ENCODE measurements at regions not wholly inside any gene's neighbourhood (a gene's known extent, or its start where the extent isn't known, plus 50 kb on each side); places are given as distances from the start of the nearest gene placed in this dataset.

DNA sequence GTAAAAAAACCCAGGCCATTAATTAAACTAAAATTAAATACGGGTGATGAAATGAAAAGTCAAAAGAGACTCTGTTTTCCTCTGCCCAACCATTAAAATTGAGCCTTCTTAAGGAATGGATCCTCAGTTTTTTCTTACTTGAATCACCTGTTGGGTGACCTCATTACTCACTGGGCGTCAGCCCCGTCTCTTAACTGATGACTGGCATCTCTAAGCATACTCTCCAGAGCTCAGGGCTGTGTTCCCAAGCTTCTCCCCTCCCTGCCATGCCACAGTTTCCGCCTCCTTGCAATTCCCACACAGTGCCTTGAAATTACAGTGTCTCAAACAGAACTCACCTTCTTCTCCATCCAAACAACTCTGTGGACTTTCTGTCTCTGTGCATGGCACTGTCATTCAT lies 421.1 kb upstream of the CELF4 start:
- no peaks in the 10 kb centered on the region for H3K4me1 ChIP-seq (ENCODE audit: control insufficient read depth, insufficient read depth, low read length)
- no peaks in the 10 kb centered on the region for H3K27me3 ChIP-seq (replicated peaks; ENCODE audit: control insufficient read depth, insufficient read depth, low read length)
- DNase-seq (ENCODE audit: low read depth), result no peak
- no peak overlapping the region for H3K9ac ChIP-seq (ENCODE audit: low read length)
- no peaks in the 10 kb centered on the region for H3K9me3 ChIP-seq (ENCODE audit: control insufficient read depth, low read length)
- no peak overlapping the region for H3K4me3 ChIP-seq (ENCODE audit: low read length)
- no peaks in the 10 kb centered on the region for H3K36me3 ChIP-seq (ENCODE audit: control insufficient read depth, insufficient read depth, low read length, severe bottlenecking)

DNA sequence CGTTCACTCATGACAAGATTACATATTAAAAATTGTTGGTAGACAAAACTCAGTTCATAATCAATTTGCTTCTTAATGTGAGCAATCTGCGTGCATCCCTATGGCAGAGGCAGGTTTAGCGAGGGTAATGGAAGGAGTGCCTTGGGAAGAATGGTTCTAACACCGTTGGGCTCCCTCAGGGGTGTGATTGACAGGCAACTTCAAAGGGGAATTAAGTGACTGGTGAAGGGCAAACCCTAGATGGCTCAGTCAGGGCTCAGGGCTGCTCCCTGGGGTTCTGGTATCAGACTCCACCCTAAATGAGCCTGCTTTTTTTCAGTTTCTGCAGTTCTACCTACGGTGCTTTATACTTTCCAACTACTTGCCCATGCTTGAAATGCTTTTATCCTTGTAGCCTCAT lies 419.5 kb upstream of the CELF4 start:
- no peaks in the 10 kb centered on the region for H3K27me3 ChIP-seq (replicated peaks; ENCODE audit: control insufficient read depth, insufficient read depth, low read length)
- H3K36me3 ChIP-seq (ENCODE audit: control insufficient read depth, insufficient read depth, low read length, severe bottlenecking), result no peaks in the 10 kb centered on the region
- DNase-seq (ENCODE audit: low read depth), result no peak
- no peak overlapping the region for H3K4me3 ChIP-seq (ENCODE audit: low read length)
- no peak overlapping the region for H3K9ac ChIP-seq (ENCODE audit: low read length)
- no peaks in the 10 kb centered on the region for H3K9me3 ChIP-seq (ENCODE audit: control insufficient read depth, low read length)
- H3K4me1 ChIP-seq (ENCODE audit: control insufficient read depth, insufficient read depth, low read length), result no peaks in the 10 kb centered on the region

DNA sequence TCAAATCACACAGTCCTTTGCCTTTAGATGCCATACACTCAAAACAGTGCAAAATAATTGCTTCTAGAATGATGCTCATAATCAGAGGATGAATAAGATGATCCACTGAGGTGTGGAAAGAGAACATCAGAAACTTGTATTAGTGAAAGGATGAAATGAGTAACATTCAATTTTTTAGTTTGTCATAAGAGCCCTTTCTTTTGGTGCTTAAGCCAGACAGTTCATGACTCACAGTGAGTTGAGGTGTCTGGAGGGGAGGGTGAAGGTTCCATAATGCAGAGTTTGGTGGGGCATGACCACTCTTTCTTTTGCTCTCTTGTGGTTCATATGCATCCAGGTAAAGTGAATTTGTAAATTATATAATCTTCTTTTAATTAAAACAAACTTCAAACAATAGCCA lies 415.0 kb upstream of the CELF4 start:
- H3K36me3 ChIP-seq (ENCODE audit: control insufficient read depth, insufficient read depth, low read length, severe bottlenecking), result no peaks in the 10 kb centered on the region
- peaks cover 4% of the 10 kb centered on the region for H3K9me3 ChIP-seq (ENCODE audit: control insufficient read depth, low read length)
- H3K4me1 ChIP-seq (ENCODE audit: control insufficient read depth, insufficient read depth, low read length), result no peaks in the 10 kb centered on the region
- H3K9ac ChIP-seq (ENCODE audit: low read length), result no peak overlapping the region
- H3K4me3 ChIP-seq (ENCODE audit: low read length), result no peak overlapping the region
- no peaks in the 10 kb centered on the region for H3K27me3 ChIP-seq (replicated peaks; ENCODE audit: control insufficient read depth, insufficient read depth, low read length)
- no peak for DNase-seq (ENCODE audit: low read depth)

DNA sequence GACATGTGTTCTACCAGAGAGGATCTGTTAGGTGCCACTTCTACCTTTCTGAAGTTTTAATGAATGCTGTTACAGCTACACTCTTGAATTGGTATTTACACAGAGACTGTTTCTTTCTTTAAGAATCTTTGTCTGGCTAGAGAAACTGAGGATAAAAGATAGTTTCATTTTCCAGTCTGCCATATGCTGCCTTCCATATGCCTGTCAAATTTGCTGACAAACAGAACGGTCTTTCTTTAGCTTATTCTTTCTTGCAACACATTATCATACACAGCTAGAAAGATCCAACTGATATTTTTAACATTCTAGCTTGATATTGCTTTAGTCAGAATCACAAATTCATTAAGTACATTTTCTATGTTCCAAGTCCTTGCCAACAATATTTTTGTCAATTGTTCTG lies 409.8 kb upstream of the CELF4 start:
- Histone ChIP-seq H3K27me3 (replicated peaks; ENCODE audit: control insufficient read depth, insufficient read depth, low read length) (no peaks in the 10 kb centered on the region), H3K36me3 (ENCODE audit: control insufficient read depth, insufficient read depth, low read length, severe bottlenecking) (no peaks in the 10 kb centered on the region), H3K4me1 (ENCODE audit: control insufficient read depth, insufficient read depth, low read length) (peaks cover 3% of the 10 kb centered on the region), H3K9ac (ENCODE audit: low read length) (no peak overlapping the region), H3K4me3 (ENCODE audit: low read length) (no peak overlapping the region), H3K9me3 (ENCODE audit: control insufficient read depth, low read length) (peaks cover 6% of the 10 kb centered on the region)
- no peak for DNase-seq (ENCODE audit: low read depth)

DNA sequence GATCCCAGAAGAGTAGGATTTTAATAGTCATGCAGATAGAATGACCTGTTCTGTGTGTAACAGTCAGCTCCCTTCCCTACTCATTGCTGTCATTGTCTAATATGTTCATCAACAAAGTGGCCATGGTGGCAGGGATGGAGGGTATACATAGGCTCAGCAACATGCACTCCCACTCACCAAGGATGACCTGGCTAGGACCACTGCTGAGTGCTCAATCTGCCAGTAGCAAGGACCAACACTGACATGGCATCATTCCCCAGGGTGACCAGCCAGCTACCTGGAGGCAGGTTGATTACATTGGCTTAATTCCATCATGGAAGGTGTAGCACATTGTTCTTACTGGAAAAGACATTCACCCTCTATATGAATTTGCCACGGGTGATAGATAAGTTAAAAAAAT lies 401.7 kb upstream of the CELF4 start:
- H3K4me3 ChIP-seq (ENCODE audit: low read length), result no peak overlapping the region
- no peaks in the 10 kb centered on the region for H3K36me3 ChIP-seq (ENCODE audit: control insufficient read depth, insufficient read depth, low read length, severe bottlenecking)
- no peaks in the 10 kb centered on the region for H3K27me3 ChIP-seq (replicated peaks; ENCODE audit: control insufficient read depth, insufficient read depth, low read length)
- DNase-seq (ENCODE audit: low read depth), result no peak
- no peak overlapping the region for H3K9ac ChIP-seq (ENCODE audit: low read length)
- no peaks in the 10 kb centered on the region for H3K9me3 ChIP-seq (ENCODE audit: control insufficient read depth, low read length)
- peaks cover 3% of the 10 kb centered on the region for H3K4me1 ChIP-seq (ENCODE audit: control insufficient read depth, insufficient read depth, low read length)

DNA sequence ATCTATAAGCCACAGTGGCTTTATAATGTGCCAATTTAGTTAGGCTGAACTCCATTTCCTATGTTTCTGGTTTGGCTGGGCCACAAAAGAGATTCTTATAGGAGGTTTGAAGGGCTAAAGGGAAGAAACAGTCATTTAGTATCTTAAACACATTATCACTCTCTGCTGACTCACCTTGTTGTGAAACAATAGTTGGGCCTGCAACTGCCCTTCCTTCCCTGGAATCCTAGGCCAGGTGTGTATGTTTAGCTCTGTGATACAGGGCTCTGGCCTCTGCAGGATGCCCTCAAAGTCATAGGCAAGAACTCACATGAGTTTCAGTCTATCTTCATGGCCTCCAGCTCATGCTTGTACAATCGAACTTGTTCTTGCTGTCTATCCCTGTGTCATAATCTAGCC lies 400.0 kb upstream of the CELF4 start:
- H3K36me3 ChIP-seq (ENCODE audit: control insufficient read depth, insufficient read depth, low read length, severe bottlenecking), result no peaks in the 10 kb centered on the region
- no peak overlapping the region for H3K4me3 ChIP-seq (ENCODE audit: low read length)
- no peaks in the 10 kb centered on the region for H3K4me1 ChIP-seq (ENCODE audit: control insufficient read depth, insufficient read depth, low read length)
- H3K27me3 ChIP-seq (replicated peaks; ENCODE audit: control insufficient read depth, insufficient read depth, low read length), result no peaks in the 10 kb centered on the region
- H3K9me3 ChIP-seq (ENCODE audit: control insufficient read depth, low read length), result no peaks in the 10 kb centered on the region
- DNase-seq (ENCODE audit: low read depth), result no peak
- H3K9ac ChIP-seq (ENCODE audit: low read length), result no peak overlapping the region

DNA sequence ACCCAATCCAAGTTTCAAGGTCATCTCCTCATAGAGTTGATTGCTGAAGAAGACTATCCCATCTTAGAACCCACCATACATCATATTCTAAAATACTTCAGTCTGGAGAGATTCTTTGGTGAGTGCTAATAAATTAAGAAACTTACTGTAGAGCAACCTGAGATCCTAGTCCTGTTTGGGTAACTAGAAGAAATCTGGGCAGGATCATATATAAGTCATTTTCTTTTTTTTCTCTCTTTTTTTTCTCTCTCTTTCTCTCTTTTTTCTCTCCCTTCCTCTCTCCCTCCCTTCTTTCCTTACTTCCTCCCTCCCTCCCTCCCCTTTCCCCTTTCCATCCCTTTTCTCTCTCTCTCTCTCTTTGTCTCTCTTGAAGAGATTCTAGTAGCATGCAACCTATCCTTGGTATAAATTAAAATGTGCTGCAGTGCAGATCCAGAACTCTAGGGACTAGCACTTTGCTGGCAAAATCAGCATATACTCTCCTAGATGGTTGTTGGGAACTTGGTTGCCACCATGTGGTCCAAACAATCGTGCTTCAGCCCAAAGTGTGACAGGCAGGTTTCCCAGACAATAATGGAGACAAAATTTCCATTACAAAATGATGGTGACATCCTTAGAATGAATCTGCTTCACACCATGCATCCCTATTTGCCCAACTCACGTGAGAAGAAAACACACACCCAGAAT lies 399.4 kb upstream of the CELF4 start:
- Histone ChIP-seq H3K9ac (ENCODE audit: low read length) (no peak overlapping the region), H3K27me3 (replicated peaks; ENCODE audit: control insufficient read depth, insufficient read depth, low read length) (no peaks in the 10 kb centered on the region), H3K9me3 (ENCODE audit: control insufficient read depth, low read length) (no peaks in the 10 kb centered on the region), H3K36me3 (ENCODE audit: control insufficient read depth, insufficient read depth, low read length, severe bottlenecking) (no peaks in the 10 kb centered on the region), H3K4me3 (ENCODE audit: low read length) (no peak overlapping the region), H3K4me1 (ENCODE audit: control insufficient read depth, insufficient read depth, low read length) (no peaks in the 10 kb centered on the region)
- DNase-seq (ENCODE audit: low read depth), result no peak

DNA sequence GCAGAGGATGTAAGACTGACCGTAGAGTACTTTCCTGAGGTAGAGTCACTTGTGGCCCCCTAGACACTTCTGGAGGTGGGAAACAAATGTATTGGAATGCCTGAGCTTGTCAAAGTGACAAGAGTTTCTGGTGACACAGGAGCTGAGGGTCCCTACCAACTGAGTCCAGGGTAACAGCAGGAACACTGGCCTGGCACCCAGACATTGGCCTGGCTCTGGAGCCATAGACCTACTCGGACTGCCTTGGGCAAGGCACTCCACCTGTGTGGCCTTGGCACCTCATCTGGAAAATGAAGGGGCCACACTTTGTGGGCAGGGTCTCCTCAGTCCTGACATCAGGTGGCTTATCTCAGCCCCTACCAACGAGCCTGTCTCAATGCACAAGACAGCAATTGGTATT lies 398.2 kb upstream of the CELF4 start:
- no peak for DNase-seq (ENCODE audit: low read depth)
- Histone ChIP-seq H3K36me3 (ENCODE audit: control insufficient read depth, insufficient read depth, low read length, severe bottlenecking) (no peaks in the 10 kb centered on the region), H3K4me1 (ENCODE audit: control insufficient read depth, insufficient read depth, low read length) (no peaks in the 10 kb centered on the region)

DNA sequence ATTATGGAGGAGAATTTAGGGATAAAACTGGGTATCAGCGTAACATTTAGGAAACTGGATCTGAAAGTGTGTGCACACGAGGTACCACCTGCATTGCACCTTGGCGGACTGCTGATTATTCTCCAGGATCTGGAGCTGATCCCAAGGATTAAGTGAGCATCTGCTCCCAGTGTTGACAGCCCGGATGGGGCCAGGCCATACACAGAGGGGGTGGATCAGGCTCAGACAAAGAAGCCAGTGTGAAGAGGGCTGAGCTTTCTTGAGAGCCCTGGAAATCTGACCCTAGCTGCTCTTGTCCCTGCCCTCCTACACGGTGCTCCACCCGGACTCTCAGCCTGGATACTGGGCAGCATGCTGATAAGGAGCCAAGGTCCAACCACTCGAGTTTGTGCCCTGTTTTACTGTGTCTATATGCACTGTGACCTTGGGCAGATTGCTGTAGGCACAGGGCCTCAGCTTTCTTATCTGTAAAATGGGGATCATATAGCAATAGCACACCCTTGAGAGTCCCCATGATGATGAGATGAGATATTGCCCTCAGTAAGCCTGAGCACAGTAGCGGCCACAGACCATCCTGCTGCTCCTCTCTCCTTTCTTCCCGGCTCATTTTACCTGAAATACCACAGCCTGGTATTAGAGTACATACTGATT lies 396.8 kb upstream of the CELF4 start:
- H3K9me3 ChIP-seq (ENCODE audit: control insufficient read depth, low read length), result no peaks in the 10 kb centered on the region
- H3K36me3 ChIP-seq (ENCODE audit: control insufficient read depth, insufficient read depth, low read length, severe bottlenecking), result no peaks in the 10 kb centered on the region
- no peaks in the 10 kb centered on the region for H3K27me3 ChIP-seq (replicated peaks; ENCODE audit: control insufficient read depth, insufficient read depth, low read length)
- no peak overlapping the region for H3K9ac ChIP-seq (ENCODE audit: low read length)
- no peak overlapping the region for H3K4me3 ChIP-seq (ENCODE audit: low read length)
- DNase-seq (ENCODE audit: low read depth), result no peak
- no peaks in the 10 kb centered on the region for H3K4me1 ChIP-seq (ENCODE audit: control insufficient read depth, insufficient read depth, low read length)

More for the DNA sequence above, 398.2 kb upstream of the CELF4 start:
- Histone ChIP-seq H3K4me3 (ENCODE audit: low read length) (no peak overlapping the region), H3K27me3 (replicated peaks; ENCODE audit: control insufficient read depth, insufficient read depth, low read length) (no peaks in the 10 kb centered on the region), H3K9me3 (ENCODE audit: control insufficient read depth, low read length) (no peaks in the 10 kb centered on the region), H3K9ac (ENCODE audit: low read length) (no peak overlapping the region)

DNA sequence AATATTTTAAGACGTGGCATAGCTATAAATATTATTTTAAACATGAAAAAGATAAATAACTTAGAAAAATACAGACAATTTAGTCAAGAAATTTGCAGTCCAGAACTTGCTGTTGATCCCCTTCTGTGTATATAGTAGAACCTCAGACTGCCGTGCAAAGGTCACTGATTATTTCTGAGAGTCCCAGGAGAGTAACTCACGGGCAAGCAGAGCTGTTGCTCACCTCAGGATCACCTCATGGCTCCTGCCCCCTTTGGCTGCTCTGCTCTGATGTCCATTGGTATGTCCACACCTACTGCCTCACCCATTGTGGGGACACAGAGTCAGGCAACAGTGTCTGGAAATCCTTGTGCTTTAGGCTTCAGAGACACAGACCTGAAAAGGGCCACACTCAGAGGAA lies 392.9 kb upstream of the CELF4 start:
- H3K27me3 ChIP-seq (replicated peaks; ENCODE audit: control insufficient read depth, insufficient read depth, low read length), result no peaks in the 10 kb centered on the region
- no peak overlapping the region for H3K4me3 ChIP-seq (ENCODE audit: low read length)
- H3K9ac ChIP-seq (ENCODE audit: low read length), result no peak overlapping the region
- no peaks in the 10 kb centered on the region for H3K9me3 ChIP-seq (ENCODE audit: control insufficient read depth, low read length)
- no peaks in the 10 kb centered on the region for H3K36me3 ChIP-seq (ENCODE audit: control insufficient read depth, insufficient read depth, low read length, severe bottlenecking)
- no peaks in the 10 kb centered on the region for H3K4me1 ChIP-seq (ENCODE audit: control insufficient read depth, insufficient read depth, low read length)
- no peak for DNase-seq (ENCODE audit: low read depth)

DNA sequence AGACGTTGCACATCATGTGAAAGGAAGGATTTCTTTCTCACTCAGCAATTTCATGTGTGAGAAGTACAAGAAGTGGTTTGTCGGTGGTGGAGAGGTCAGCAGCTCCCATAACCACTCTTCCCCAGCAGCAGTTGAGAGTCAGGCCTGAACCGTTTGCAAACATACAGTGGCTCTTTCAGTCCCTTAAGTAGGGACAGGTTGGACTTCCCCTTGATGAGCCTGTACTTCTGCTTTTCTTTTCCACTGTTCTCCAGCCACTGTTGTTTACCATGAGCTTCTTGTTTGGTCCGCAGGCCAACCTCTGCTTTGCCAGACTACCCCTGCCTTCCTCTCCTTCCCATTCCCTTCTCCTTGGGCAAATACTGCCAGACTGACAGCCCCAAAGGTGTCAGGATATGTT lies 391.3 kb upstream of the CELF4 start:
- no peak for DNase-seq (ENCODE audit: low read depth)
- no peak overlapping the region for H3K4me3 ChIP-seq (ENCODE audit: low read length)

DNA sequence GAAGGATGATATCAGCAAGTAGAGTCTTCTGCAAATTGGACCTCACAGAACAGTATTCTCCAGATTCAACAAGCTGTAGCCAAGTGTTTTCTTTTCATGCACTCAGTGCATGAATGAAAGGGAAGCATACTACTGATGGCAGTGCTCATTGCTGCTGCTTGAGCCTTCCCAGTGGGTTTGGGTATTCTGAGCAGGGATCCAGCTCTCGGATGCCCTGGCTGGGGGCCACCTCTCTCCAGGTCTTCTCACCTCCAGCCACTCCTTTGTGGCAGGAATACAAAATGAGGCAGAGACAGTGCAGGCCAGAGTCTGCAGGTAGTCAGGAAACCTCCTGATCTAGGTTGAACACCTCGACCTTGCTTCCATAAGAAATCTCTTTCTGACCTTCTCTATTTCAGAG lies 390.4 kb upstream of the CELF4 start:
- H3K4me1 ChIP-seq (ENCODE audit: control insufficient read depth, insufficient read depth, low read length), result no peaks in the 10 kb centered on the region
- H3K4me3 ChIP-seq (ENCODE audit: low read length), result no peak overlapping the region
- no peak for DNase-seq (ENCODE audit: low read depth)
- no peaks in the 10 kb centered on the region for H3K27me3 ChIP-seq (replicated peaks; ENCODE audit: control insufficient read depth, insufficient read depth, low read length)
- peaks cover 7% of the 10 kb centered on the region for H3K9me3 ChIP-seq (ENCODE audit: control insufficient read depth, low read length)
- no peak overlapping the region for H3K9ac ChIP-seq (ENCODE audit: low read length)
- H3K36me3 ChIP-seq (ENCODE audit: control insufficient read depth, insufficient read depth, low read length, severe bottlenecking), result no peaks in the 10 kb centered on the region

More for the DNA sequence above, 391.3 kb upstream of the CELF4 start:
- H3K27me3 ChIP-seq (replicated peaks; ENCODE audit: control insufficient read depth, insufficient read depth, low read length), result no peaks in the 10 kb centered on the region
- no peaks in the 10 kb centered on the region for H3K36me3 ChIP-seq (ENCODE audit: control insufficient read depth, insufficient read depth, low read length, severe bottlenecking)
- H3K9me3 ChIP-seq (ENCODE audit: control insufficient read depth, low read length), result peaks cover 7% of the 10 kb centered on the region
- no peaks in the 10 kb centered on the region for H3K4me1 ChIP-seq (ENCODE audit: control insufficient read depth, insufficient read depth, low read length)
- no peak overlapping the region for H3K9ac ChIP-seq (ENCODE audit: low read length)
